PC-9 (cell line): ENCODE measurements at regions not wholly inside any gene's neighbourhood (a gene's known extent, or its start where the extent isn't known, plus 50 kb on each side); places are given as distances from the start of the nearest gene placed in this dataset.

ENCODE experiments used
- CTCF ChIP-seq: fragments of 200-600 bp; sonication (generic); conservative IDR thresholded peaks from 2 replicates; pipeline ENCODE4 v1.6.1; 2017; ENCODE audit warnings: mixed run types, antibody characterized with exemption, mild to moderate bottlenecking, moderate library complexity
- EZH2 ChIP-seq: fragments of 200-600 bp; sonication (generic); IDR thresholded peaks from 2 replicates; pipeline ENCODE4 v1.8.0; 2017; ENCODE audit warnings: antibody characterized with exemption, low read depth

- TF ChIP-seq CTCF, result no peak
- TF ChIP-seq EZH2, result no peak
Observed at GRCh38 chr3:84073664-84074063, 885.1 kb upstream of the CADM2 start.
